GM23248 (cell line): ENCODE measurements at regions not wholly inside any gene's neighbourhood (a gene's known extent, or its start where the extent isn't known, plus 50 kb on each side); places are given as distances from the start of the nearest gene placed in this dataset.

Source experiments
- DNase-seq: peaks from one replicate; pipeline ENCODE4 v3.0.0-alpha.2; 2015
- H2AFZ ChIP-seq: fragments of 200-600 bp; sonication (generic); 2 replicates; pipeline ENCODE4 v1.6.1; 2016; ENCODE audit warnings: antibody characterized with exemption
- H3F3A ChIP-seq: fragments of 200-600 bp; sonication (generic); 2 replicates; pipeline ENCODE4 v1.6.1; 2016; ENCODE audit warnings: mild to moderate bottlenecking, antibody characterized with exemption, mixed run types; ENCODE audit not compliant: insufficient read depth
- H3K27ac ChIP-seq: fragments of 200-600 bp; sonication (generic); 2 replicates; pipeline ENCODE4 v1.5.1; 2016; ENCODE audit warnings: mild to moderate bottlenecking
- H3K27me3 ChIP-seq: fragments of 200-600 bp; sonication (generic); replicated peaks from 2 replicates; pipeline ENCODE4 v1.6.1; 2016; ENCODE audit warnings: mild to moderate bottlenecking; ENCODE audit not compliant: insufficient read depth
- H3K36me3 ChIP-seq: fragments of 200-600 bp; sonication (generic); 2 replicates; pipeline ENCODE4 v1.6.1; 2016; ENCODE audit warnings: low read depth, mild to moderate bottlenecking
- H3K4me1 ChIP-seq: fragments of 200-600 bp; sonication (generic); 2 replicates; pipeline ENCODE4 v1.6.1; 2016; ENCODE audit warnings: mild to moderate bottlenecking; ENCODE audit not compliant: insufficient read depth
- H3K4me2 ChIP-seq: fragments of 200-600 bp; sonication (generic); one replicate; pipeline ENCODE4 v1.6.1; 2016; ENCODE audit warnings: mild to moderate bottlenecking; ENCODE audit not compliant: unreplicated experiment
- H3K4me3 ChIP-seq: fragments of 200-600 bp; sonication (generic); 2 replicates; pipeline ENCODE4 v1.5.1; 2016; ENCODE audit warnings: mild to moderate bottlenecking
- H3K79me2 ChIP-seq: fragments of 200-600 bp; sonication (generic); 2 replicates; pipeline ENCODE4 v1.6.1; 2016; ENCODE audit warnings: mild to moderate bottlenecking; ENCODE audit not compliant: insufficient read depth
- H3K9ac ChIP-seq: fragments of 200-600 bp; sonication (generic); 2 replicates; pipeline ENCODE4 v1.6.1; 2016; ENCODE audit warnings: mild to moderate bottlenecking
- H3K9me2 ChIP-seq: fragments of 200-600 bp; sonication (generic); 2 replicates; pipeline ENCODE4 v1.6.1; 2016; ENCODE audit warnings: mixed run types, mild to moderate bottlenecking, moderate library complexity; ENCODE audit not compliant: insufficient read depth
- H3K9me3 ChIP-seq: fragments of 200-600 bp; sonication (generic); one replicate; pipeline ENCODE4 v1.6.1; 2017; ENCODE audit warnings: low read depth
- H4K20me1 ChIP-seq: fragments of 200-600 bp; sonication (generic); 2 replicates; pipeline ENCODE4 v1.6.0; 2016; ENCODE audit not compliant: insufficient read depth
- EZH2 ChIP-seq: fragments of 200-600 bp; sonication (generic); IDR thresholded peaks from 2 replicates; pipeline ENCODE4 v1.6.1; 2018; ENCODE audit warnings: antibody characterized with exemption, mild to moderate bottlenecking; ENCODE audit not compliant: insufficient read depth, poor library complexity, severe bottlenecking
- EZH2phosphoT487 ChIP-seq: fragments of 200-600 bp; sonication (generic); IDR thresholded peaks from 2 replicates; pipeline ENCODE4 v1.6.1; 2018; ENCODE audit warnings: antibody characterized with exemption, moderate library complexity, mild to moderate bottlenecking, low read depth; ENCODE audit not compliant: insufficient read depth
- WGBS, 2 experiments: methylation state at CpG; one replicate each; pipeline ENCODE4 v1.1.6; 2015 to 2017; ENCODE audit warnings: low lambda C conversion rate in 2 of 2, low coverage in 1 of 2; ENCODE audit errors: missing lambda C conversion rate in 2 of 2; 5-methylcytosine and 5-hydroxymethylcytosine counted together
- in situ Hi-C: fragments of 300-500 bp; cut with MboI; formaldehyde crosslinking; loops from 2 replicates; pipeline ENCODE4 v1.15.0; 2020

- TF ChIP-seq EZH2 (no peak), EZH2phosphoT487 (no peak)
These were observed 379.4 kb upstream of the CFAP20DC start for GRCh38 chr3:59429198-59429597.

DNA sequence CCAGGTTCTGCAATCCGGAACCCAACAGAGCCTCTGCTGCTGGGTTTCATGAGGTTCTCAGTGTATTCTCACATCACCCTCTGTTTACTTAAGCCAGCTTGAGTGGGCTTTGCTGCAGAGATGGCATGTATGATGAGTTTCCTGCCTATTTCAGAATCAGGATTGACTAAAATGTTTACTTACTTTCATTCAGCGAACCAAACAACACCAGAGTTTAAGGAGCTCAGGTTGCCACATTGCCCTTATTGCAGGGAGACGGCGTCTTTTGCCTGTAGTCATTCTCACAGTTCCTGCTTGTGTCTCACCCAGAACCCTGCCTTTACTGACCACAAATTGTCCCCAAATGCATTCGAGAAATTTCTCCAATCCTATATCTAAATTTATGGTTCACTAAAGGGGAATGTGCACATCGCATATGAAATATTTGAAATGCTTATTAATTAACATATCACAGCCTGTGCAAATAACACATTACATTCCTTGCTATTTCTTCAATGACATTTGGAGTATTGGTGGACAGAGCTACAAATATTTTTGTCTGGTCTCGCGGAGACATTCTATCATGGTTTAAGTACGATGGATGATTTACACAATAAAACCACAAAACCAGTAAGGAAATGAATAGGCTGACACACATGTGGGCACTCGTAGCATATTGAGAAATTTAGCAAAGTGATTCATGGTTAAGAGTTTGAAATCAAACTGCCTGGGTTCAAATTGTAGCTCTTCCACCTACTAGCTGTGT lies 377.2 kb upstream of the CFAP20DC start:
- H3K36me3 ChIP-seq = no peaks in the 10 kb centered on the region
- no peaks in the 10 kb centered on the region for H3K9me3 ChIP-seq
- peaks cover 36% of the 10 kb centered on the region for H3K4me1 ChIP-seq
- no peaks in the 10 kb centered on the region for H3K79me2 ChIP-seq
- DNase-seq = peak; percentile 88
- no peak overlapping the region for H3K4me3 ChIP-seq
- no peak for TF ChIP-seq EZH2
- TF ChIP-seq EZH2phosphoT487 = 0 out of 2 replicates have a peak, but pooled peaks have one; percentile 76
- H2AFZ ChIP-seq = no peak overlapping the region
- H4K20me1 ChIP-seq = no peaks in the 10 kb centered on the region
- peak overlapping the region; percentile 42 for H3K4me2 ChIP-seq
- 13 to 18% methylated on average over 10 of the region's 10 CpGs for WGBS, 2 experiments
- H3K27me3 ChIP-seq = no peaks in the 10 kb centered on the region
- in situ Hi-C loops = no loop called here
- H3K9me2 ChIP-seq = no peaks in the 10 kb centered on the region
- peak overlapping the region; percentile 97 for H3K27ac ChIP-seq
- H3K9ac ChIP-seq = peak overlapping the region; percentile 49
- peaks cover 18% of the 10 kb centered on the region for H3F3A ChIP-seq

More at GRCh38 chr3:59429198-59429597, 379.4 kb upstream of the CFAP20DC start:
- DNase-seq = peak; percentile 49
- 56 to 58% methylated on average over 2 of the region's 2 CpGs for whole genome bisulfite sequencing, 2 experiments
- H3K9ac ChIP-seq = no peak overlapping the region
- H3K79me2 ChIP-seq = no peaks in the 10 kb centered on the region
- H3K9me3 ChIP-seq = no peaks in the 10 kb centered on the region
- H3K4me2 ChIP-seq = no peak overlapping the region
- H3K4me3 ChIP-seq = no peak overlapping the region
- in situ Hi-C loops = no loop called here
- H3K4me1 ChIP-seq = peaks cover 31% of the 10 kb centered on the region
- H3K27me3 ChIP-seq = no peaks in the 10 kb centered on the region
- peaks cover 18% of the 10 kb centered on the region for H3F3A ChIP-seq
- no peak overlapping the region for H3K27ac ChIP-seq
- no peak overlapping the region for H2AFZ ChIP-seq
- H3K9me2 ChIP-seq = no peaks in the 10 kb centered on the region
- H4K20me1 ChIP-seq = no peaks in the 10 kb centered on the region
- no peaks in the 10 kb centered on the region for H3K36me3 ChIP-seq

DNA sequence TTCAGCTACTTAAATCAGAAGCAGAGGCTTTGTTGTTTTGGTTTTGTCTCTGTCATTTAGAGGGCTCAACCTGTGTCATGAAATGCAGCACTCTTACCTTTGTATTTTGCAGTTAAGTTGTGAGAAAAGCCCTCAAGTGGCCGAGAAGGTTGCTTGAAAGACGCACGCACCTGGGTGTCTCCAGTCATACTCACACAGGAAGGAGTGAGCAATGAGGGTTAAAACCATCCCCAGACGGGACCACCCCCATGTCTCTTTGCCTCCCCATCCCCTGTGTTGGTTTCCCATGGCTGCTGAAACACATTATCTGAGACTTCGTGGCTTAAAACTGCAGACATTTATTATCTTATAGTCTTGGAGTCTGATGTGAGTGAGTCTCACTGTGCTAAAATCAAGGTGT lies 376.1 kb upstream of the CFAP20DC start:
- no peak overlapping the region for H3K4me3 ChIP-seq
- no peaks in the 10 kb centered on the region for H4K20me1 ChIP-seq
- H3F3A ChIP-seq = peaks cover 18% of the 10 kb centered on the region
- 61 to 63% methylated on average over 5 of the region's 5 CpGs for WGBS, 2 experiments
- DNase-seq = no peak
- TF ChIP-seq EZH2 (no peak), EZH2phosphoT487 (no peak)
- peak overlapping the region; percentile 82 for H3K9ac ChIP-seq
- no peak overlapping the region for H2AFZ ChIP-seq
- H3K36me3 ChIP-seq = no peaks in the 10 kb centered on the region
- no peaks in the 10 kb centered on the region for H3K27me3 ChIP-seq
- H3K4me1 ChIP-seq = peaks cover 36% of the 10 kb centered on the region
- peak overlapping the region; percentile 97 for H3K27ac ChIP-seq
- no peaks in the 10 kb centered on the region for H3K9me2 ChIP-seq
- peak overlapping the region; percentile 66 for H3K4me2 ChIP-seq
- in situ Hi-C loops = no loop called here
- no peaks in the 10 kb centered on the region for H3K9me3 ChIP-seq
- no peaks in the 10 kb centered on the region for H3K79me2 ChIP-seq

DNA sequence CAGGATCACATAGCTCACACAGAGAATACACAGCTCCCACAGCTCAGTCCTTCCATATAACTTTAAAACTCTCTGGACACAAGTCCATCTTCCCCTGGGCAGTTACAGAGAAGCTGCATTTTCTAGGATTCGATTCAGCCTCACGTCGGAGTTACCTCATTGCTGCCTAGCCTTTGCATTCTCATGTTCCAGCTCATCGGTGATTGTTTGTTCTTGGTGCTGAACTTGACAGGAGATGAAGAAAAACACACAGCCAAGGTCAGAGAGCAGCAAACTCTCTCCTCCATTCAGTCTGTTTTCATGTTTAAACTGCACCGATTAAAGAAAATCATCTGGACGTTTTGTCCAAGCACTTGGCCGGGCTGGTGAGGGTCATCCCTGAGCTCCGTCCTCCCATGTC lies 375.5 kb upstream of the CFAP20DC start:
- H3K79me2 ChIP-seq = no peaks in the 10 kb centered on the region
- H3K27me3 ChIP-seq = no peaks in the 10 kb centered on the region
- H3K9me2 ChIP-seq = no peaks in the 10 kb centered on the region
- 12 to 13% methylated on average over 8 of the region's 8 CpGs for WGBS, 2 experiments
- no peak overlapping the region for H3K4me3 ChIP-seq
- H3K27ac ChIP-seq = peak overlapping the region; percentile 97
- peak overlapping the region; percentile 56 for H2AFZ ChIP-seq
- in situ Hi-C loops = no loop called here
- TF ChIP-seq EZH2phosphoT487 (no peak), EZH2 (no peak)
- no peaks in the 10 kb centered on the region for H3K9me3 ChIP-seq
- H3K9ac ChIP-seq = peak overlapping the region; percentile 82
- peaks cover 18% of the 10 kb centered on the region for H3F3A ChIP-seq
- no peaks in the 10 kb centered on the region for H4K20me1 ChIP-seq
- peak; percentile 92 for DNase-seq
- H3K36me3 ChIP-seq = no peaks in the 10 kb centered on the region
- H3K4me2 ChIP-seq = peak overlapping the region; percentile 66
- H3K4me1 ChIP-seq = peaks cover 36% of the 10 kb centered on the region
